Smooth muscle cell of the brain vasculature (primary cell): ENCODE measurements at regions not wholly inside any gene's neighbourhood (a gene's known extent, or its start where the extent isn't known, plus 50 kb on each side); places are given as distances from the start of the nearest gene placed in this dataset.
"Not testable (repeated sequence)": the region's sequence is repeated elsewhere in the genome, so short reads cannot be mapped to it uniquely, and the experiment has no call there.

Source experiments
- DNase-seq: peaks from one replicate; pipeline ENCODE4 v3.0.0-alpha.2; 2012; ENCODE audit warnings: low read depth, low spot score

GRCh38 chr20:52438326-52438963 lies 246.9 kb upstream of the ZFP64 start:
- DNase-seq: no peak

GRCh38 chr20:52434453-52434852 lies 242.9 kb upstream of the ZFP64 start:
- DNase-seq: no peak

GRCh38 chr20:52434041-52434425 lies 242.5 kb upstream of the ZFP64 start:
- DNase-seq: no peak

GRCh38 chr20:52433326-52434040 lies 241.9 kb upstream of the ZFP64 start:
- DNase-seq: no peak

- no peak for DNase-seq
Observed at GRCh38 chr20:52432740-52433139, 241.2 kb upstream of the ZFP64 start.

GRCh38 chr20:52429029-52429428 lies 237.4 kb upstream of the ZFP64 start:
- no peak for DNase-seq

GRCh38 chr20:52427960-52428359 lies 236.4 kb upstream of the ZFP64 start:
- no peak for DNase-seq

GRCh38 chr20:52426856-52427255 lies 235.3 kb upstream of the ZFP64 start:
- DNase-seq: no peak

GRCh38 chr20:52425701-52426100 lies 234.1 kb upstream of the ZFP64 start:
- no peak for DNase-seq

- no peak for DNase-seq
Observed at GRCh38 chr20:52425253-52425652, 233.7 kb upstream of the ZFP64 start.

- not testable (repeated sequence) for DNase-seq
Observed at GRCh38 chr20:52424357-52424942, 232.9 kb upstream of the ZFP64 start.

GRCh38 chr20:52423536-52424140 lies 232.1 kb upstream of the ZFP64 start:
- DNase-seq: not testable (repeated sequence)

- DNase-seq: no peak
Observed at GRCh38 chr20:52422574-52423336, 231.2 kb upstream of the ZFP64 start.

GRCh38 chr20:52420805-52421204 lies 229.2 kb upstream of the ZFP64 start:
- no peak for DNase-seq

- DNase-seq: no peak
Observed at GRCh38 chr20:52419205-52419604, 227.6 kb upstream of the ZFP64 start.

GRCh38 chr20:52416953-52417352 lies 225.4 kb upstream of the ZFP64 start:
- no peak for DNase-seq

GRCh38 chr20:52411611-52412010 lies 220.0 kb upstream of the ZFP64 start:
- no peak for DNase-seq

GRCh38 chr20:52410731-52411234 lies 219.2 kb upstream of the ZFP64 start:
- DNase-seq: no peak

- no peak for DNase-seq
Observed at GRCh38 chr20:52410182-52410647, 218.6 kb upstream of the ZFP64 start.

GRCh38 chr20:52405986-52406385 lies 214.4 kb upstream of the ZFP64 start:
- DNase-seq: no peak

- DNase-seq: no peak
Observed at GRCh38 chr20:52405417-52405816, 213.8 kb upstream of the ZFP64 start.

- DNase-seq: no peak
Observed at GRCh38 chr20:52404671-52405070, 213.1 kb upstream of the ZFP64 start.
